Trophoblast cell (in vitro differentiated cells and primary cell): ENCODE measurements at regions not wholly inside any gene's neighbourhood (a gene's known extent, or its start where the extent isn't known, plus 50 kb on each side); places are given as distances from the start of the nearest gene placed in this dataset.

ENCODE experiments used
- DNase-seq, 2 donors: peaks; one replicate each; pipeline ENCODE4 v3.0.0-alpha.2; 2016
- H2AFZ ChIP-seq: 2 replicates; pipeline ENCODE4 v1.6.1; 2013; ENCODE audit warnings: low read length, moderate library complexity, mild to moderate bottlenecking; ENCODE audit not compliant: insufficient read depth, poor library complexity
- H2AK5ac ChIP-seq: 2 replicates; pipeline ENCODE4 v1.6.1; 2013; ENCODE audit warnings: mild to moderate bottlenecking, low read length
- H2BK120ac ChIP-seq: 2 replicates; pipeline ENCODE4 v1.6.1; 2013; ENCODE audit warnings: low read length, mild to moderate bottlenecking, moderate library complexity; ENCODE audit not compliant: insufficient read depth, poor library complexity
- H2BK12ac ChIP-seq: 2 replicates; pipeline ENCODE4 v1.6.1; 2013; ENCODE audit warnings: mild to moderate bottlenecking, low read length, moderate library complexity
- H2BK5ac ChIP-seq: 2 replicates; pipeline ENCODE4 v1.6.1; 2013; ENCODE audit warnings: low read length, low read depth, moderate library complexity, mild to moderate bottlenecking; ENCODE audit not compliant: poor library complexity
- H3K14ac ChIP-seq: 2 replicates; pipeline ENCODE4 v1.6.1; 2013; ENCODE audit warnings: mild to moderate bottlenecking, low read length
- H3K18ac ChIP-seq: 2 replicates; pipeline ENCODE4 v1.6.1; 2013; ENCODE audit warnings: mild to moderate bottlenecking, low read length
- H3K23ac ChIP-seq: 2 replicates; pipeline ENCODE4 v1.6.1; 2013; ENCODE audit warnings: low read length
- H3K27ac ChIP-seq: 2 replicates; pipeline ENCODE4 v1.5.1; 2013; ENCODE audit warnings: low read depth, mild to moderate bottlenecking, inconsistent platforms, low read length, moderate library complexity
- H3K27me3 ChIP-seq: 2 replicates; pipeline ENCODE4 v1.6.1; 2013; ENCODE audit warnings: inconsistent platforms, mild to moderate bottlenecking, low read length, moderate library complexity; ENCODE audit not compliant: insufficient read depth
- H3K36me3 ChIP-seq, 2 experiments: 1 replicate in 1 of 2; 2 replicates in 1 of 2; pipeline ENCODE4 v1.6.1; 2013; ENCODE audit warnings: low read length in 2 of 2, mild to moderate bottlenecking in 2 of 2, moderate library complexity in 1 of 2; ENCODE audit not compliant: insufficient read depth in 2 of 2, control insufficient read depth in 1 of 2
- H3K4ac ChIP-seq: 2 replicates; pipeline ENCODE4 v1.6.1; 2013; ENCODE audit warnings: low read depth, mild to moderate bottlenecking, low read length, moderate library complexity
- H3K4me1 ChIP-seq, 2 experiments: 1 replicate in 1 of 2; 2 replicates in 1 of 2; pipeline ENCODE4 v1.6.1; 2013; ENCODE audit warnings: low read length in 2 of 2, mild to moderate bottlenecking in 2 of 2, moderate library complexity in 1 of 2; ENCODE audit not compliant: insufficient read depth in 2 of 2, control insufficient read depth in 1 of 2
- H3K4me2 ChIP-seq: 2 replicates; pipeline ENCODE4 v1.6.1; 2013; ENCODE audit warnings: inconsistent platforms, mild to moderate bottlenecking, low read length, moderate library complexity
- H3K4me3 ChIP-seq: 2 replicates; pipeline ENCODE4 v1.5.1; 2013; ENCODE audit warnings: mild to moderate bottlenecking, low read depth, low read length, inconsistent platforms
- H3K79me1 ChIP-seq: one replicate; pipeline ENCODE4 v1.6.1; 2013; ENCODE audit warnings: low read length
- H3K79me2 ChIP-seq: 2 replicates; pipeline ENCODE4 v1.6.1; 2013; ENCODE audit warnings: low read length, mild to moderate bottlenecking; ENCODE audit not compliant: control insufficient read depth, insufficient read depth, poor library complexity
- H3K9ac ChIP-seq: 2 replicates; pipeline ENCODE4 v1.6.1; 2013; ENCODE audit warnings: mild to moderate bottlenecking, low read length
- H3K9me3 ChIP-seq: 2 replicates; pipeline ENCODE4 v1.6.1; 2013; ENCODE audit warnings: low read depth, mild to moderate bottlenecking, control low read depth, inconsistent platforms, low read length; ENCODE audit not compliant: insufficient read depth
- H4K12ac ChIP-seq: 2 replicates; pipeline ENCODE4 v1.6.1; 2013; ENCODE audit warnings: low read depth, mild to moderate bottlenecking, low read length, moderate library complexity
- H4K8ac ChIP-seq: 2 replicates; pipeline ENCODE4 v1.6.1; 2013; ENCODE audit warnings: low read depth, mild to moderate bottlenecking, low read length, moderate library complexity
- H4K91ac ChIP-seq: one replicate; pipeline ENCODE4 v1.6.1; 2013; ENCODE audit warnings: low read depth, mild to moderate bottlenecking, low read length, moderate library complexity
- WGBS: extraction: QIAGEN DNeasy Blood & Tissue Kit; methylation state at CpG from one replicate; pipeline ENCODE4 v1.1.7; 2013; ENCODE audit warnings: missing lambda C conversion rate; ENCODE audit not compliant: insufficient read length, insufficient coverage; ENCODE audit errors: extremely low coverage; 5-methylcytosine and 5-hydroxymethylcytosine counted together

DNA sequence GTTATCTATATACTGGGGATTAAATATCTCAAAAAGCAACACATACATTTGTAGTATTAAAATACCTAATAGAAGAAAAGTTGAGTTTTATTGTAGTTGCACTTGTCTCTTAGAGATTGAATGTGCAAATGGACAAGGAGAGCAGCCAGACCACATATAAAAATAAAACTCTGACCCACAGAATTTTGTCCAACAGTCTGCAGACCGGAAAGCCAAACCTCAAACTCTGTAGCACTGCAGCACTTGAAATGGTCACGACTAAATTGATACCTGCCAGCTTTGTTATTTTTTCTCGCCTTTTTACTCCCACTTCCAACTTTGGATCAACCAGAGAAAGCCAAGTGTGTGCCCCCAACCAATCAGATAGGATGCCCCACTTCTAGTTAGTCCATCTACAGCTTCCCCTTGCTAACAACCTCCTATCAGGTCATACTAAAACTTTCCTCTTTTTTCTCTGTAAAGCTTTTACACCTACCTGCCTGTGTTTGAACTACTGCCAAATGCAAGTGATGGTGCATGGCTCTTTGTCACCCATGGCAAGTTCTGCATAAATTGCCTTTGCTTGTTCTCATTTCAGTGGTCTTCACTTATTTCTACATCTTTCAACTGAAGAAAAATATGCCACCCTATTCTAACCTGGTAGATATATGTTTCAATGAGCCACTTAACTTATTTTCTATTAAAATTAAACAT is 1250.7 kb upstream of the SPRY2 start:
- H3K4me2 ChIP-seq: no peak overlapping the region
- no peak overlapping the region for H2AFZ ChIP-seq
- no peaks in the 10 kb centered on the region for H3K79me2 ChIP-seq
- H3K23ac ChIP-seq: no peak overlapping the region
- no peak overlapping the region for H3K4me3 ChIP-seq
- no peak for DNase-seq
- no peak overlapping the region for H3K9ac ChIP-seq
- H2BK12ac ChIP-seq: no peak overlapping the region
- no peaks in the 10 kb centered on the region for H3K79me1 ChIP-seq
- no peak overlapping the region for H3K27ac ChIP-seq
- no peak overlapping the region for H4K8ac ChIP-seq
- no peak overlapping the region for H2AK5ac ChIP-seq
- H3K4me1 ChIP-seq: no peaks in the 10 kb centered on the region
- no peaks in the 10 kb centered on the region for H3K9me3 ChIP-seq
- no peak overlapping the region for H3K4ac ChIP-seq
- WGBS: no CpG with 5 or more reads among the region's 3 CpGs
- H4K91ac ChIP-seq: no peak overlapping the region
- no peak overlapping the region for H3K14ac ChIP-seq
- no peaks in the 10 kb centered on the region for H3K27me3 ChIP-seq
- no peak overlapping the region for H2BK5ac ChIP-seq
- H4K12ac ChIP-seq: no peak overlapping the region
- no peaks in the 10 kb centered on the region for H3K36me3 ChIP-seq
- no peak overlapping the region for H3K18ac ChIP-seq
- no peak overlapping the region for H2BK120ac ChIP-seq

DNA sequence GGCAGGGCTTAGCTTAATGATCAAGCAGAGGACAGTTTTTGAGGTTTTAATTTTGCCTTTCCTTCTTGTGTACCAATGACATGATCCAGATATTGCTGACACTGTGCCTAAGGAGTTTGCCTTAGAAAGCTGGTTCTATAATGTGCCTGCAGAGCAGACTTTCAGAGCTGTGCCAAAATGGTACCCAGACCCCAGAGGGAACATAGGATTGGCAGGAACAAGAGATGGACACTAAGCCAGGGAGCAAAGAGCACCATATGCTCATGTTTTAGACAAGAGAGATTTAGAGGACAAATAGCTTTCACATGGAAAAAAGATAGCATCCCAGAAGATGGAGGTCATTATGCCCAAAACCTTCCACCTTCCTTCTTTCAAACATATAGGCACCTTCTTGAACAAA is 1241.5 kb upstream of the SPRY2 start:
- Histone ChIP-seq H4K91ac (no peak overlapping the region), H3K9ac (no peak overlapping the region), H4K8ac (no peak overlapping the region), H3K79me1 (no peaks in the 10 kb centered on the region), H3K18ac (no peak overlapping the region), H3K4me2 (no peak overlapping the region), H2BK120ac (no peak overlapping the region), H2AFZ (no peak overlapping the region), H3K4me3 (no peak overlapping the region), H3K27me3 (no peaks in the 10 kb centered on the region), H3K23ac (no peak overlapping the region), H3K36me3 (no peaks in the 10 kb centered on the region), H2BK12ac (no peak overlapping the region), H3K14ac (no peak overlapping the region), H3K9me3 (no peaks in the 10 kb centered on the region), H3K4me1 (no peaks in the 10 kb centered on the region), H3K4ac (no peak overlapping the region), H2AK5ac (no peak overlapping the region), H4K12ac (no peak overlapping the region), H3K79me2 (no peaks in the 10 kb centered on the region), H2BK5ac (no peak overlapping the region), H3K27ac (no peak overlapping the region)
- DNase-seq: no peak

DNA sequence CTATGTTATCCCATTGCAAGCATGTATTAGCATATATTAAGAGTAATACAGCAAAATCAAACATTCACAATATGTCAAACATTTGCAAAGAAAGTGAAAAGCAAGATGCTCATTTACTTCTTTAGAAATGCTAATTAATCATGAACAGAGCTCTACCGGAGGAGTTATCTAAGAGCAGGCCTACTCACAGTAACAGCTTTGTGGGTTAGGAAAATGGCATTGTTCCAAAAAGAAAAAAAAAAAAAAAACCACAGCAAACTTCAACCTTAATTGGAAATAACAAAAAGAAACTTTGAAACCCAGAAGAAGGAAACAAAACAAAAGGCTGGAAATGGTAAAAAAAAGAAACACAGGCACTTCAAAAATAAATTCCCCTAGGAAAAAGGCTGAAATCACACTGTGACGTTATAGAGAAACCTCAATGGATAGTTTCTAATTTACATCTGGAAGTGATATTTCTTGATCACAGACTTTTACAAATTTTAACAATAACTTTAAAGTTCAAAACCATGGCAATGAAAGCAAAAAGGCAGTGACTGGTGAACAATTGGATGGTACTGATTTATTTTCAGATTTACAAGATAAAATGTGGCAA is 1236.8 kb upstream of the SPRY2 start:
- Histone ChIP-seq H2BK120ac (no peak overlapping the region), H3K18ac (no peak overlapping the region), H3K27me3 (no peaks in the 10 kb centered on the region), H3K36me3 (no peaks in the 10 kb centered on the region), H3K4me3 (no peak overlapping the region), H3K27ac (no peak overlapping the region), H3K4me2 (no peak overlapping the region), H3K14ac (no peak overlapping the region), H3K9me3 (no peaks in the 10 kb centered on the region), H3K9ac (no peak overlapping the region), H4K12ac (no peak overlapping the region), H4K8ac (no peak overlapping the region), H3K23ac (no peak overlapping the region), H4K91ac (no peak overlapping the region), H3K79me1 (no peaks in the 10 kb centered on the region), H3K4me1 (no peaks in the 10 kb centered on the region), H2BK5ac (no peak overlapping the region), H2AFZ (no peak overlapping the region), H2BK12ac (no peak overlapping the region), H2AK5ac (no peak overlapping the region), H3K4ac (no peak overlapping the region), H3K79me2 (no peaks in the 10 kb centered on the region)
- no peak for DNase-seq
- WGBS: no CpG with 5 or more reads among the region's 2 CpGs

DNA sequence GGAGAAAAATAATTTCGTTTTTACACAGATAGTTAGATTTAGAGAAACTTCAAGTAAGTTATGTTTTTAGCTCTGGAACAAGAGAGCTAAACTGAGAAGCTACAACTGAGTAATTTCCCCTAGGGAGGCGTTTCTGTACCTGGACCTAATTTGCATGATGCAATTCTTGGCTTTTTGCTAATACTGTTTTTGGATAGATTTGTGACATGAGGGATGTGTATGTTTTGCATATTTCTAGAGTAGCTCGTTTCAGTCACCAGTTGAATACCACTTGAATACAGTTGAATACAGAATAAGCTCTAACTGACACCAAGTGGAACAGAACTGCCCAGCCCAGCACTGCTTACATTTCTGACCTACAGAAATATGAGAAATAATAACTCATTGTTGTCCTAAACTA is 1227.9 kb upstream of the SPRY2 start:
- Histone ChIP-seq H4K12ac (no peak overlapping the region), H3K9me3 (no peaks in the 10 kb centered on the region), H2AK5ac (no peak overlapping the region), H3K79me1 (no peaks in the 10 kb centered on the region), H3K9ac (no peak overlapping the region), H3K36me3 (no peaks in the 10 kb centered on the region), H2AFZ (no peak overlapping the region), H3K4me1 (no peaks in the 10 kb centered on the region), H3K4me3 (no peak overlapping the region), H3K27ac (no peak overlapping the region), H4K91ac (no peak overlapping the region), H3K4ac (no peak overlapping the region), H3K27me3 (no peaks in the 10 kb centered on the region), H3K23ac (no peak overlapping the region), H3K79me2 (no peaks in the 10 kb centered on the region), H2BK12ac (no peak overlapping the region), H3K18ac (no peak overlapping the region), H4K8ac (no peak overlapping the region), H2BK120ac (no peak overlapping the region), H3K4me2 (no peak overlapping the region), H3K14ac (no peak overlapping the region), H2BK5ac (no peak overlapping the region)
- WGBS: no CpG with 5 or more reads among the region's 3 CpGs
- DNase-seq: no peak
